Neural crest cell (in vitro differentiated cells): ENCODE measurements at regions not wholly inside any gene's neighbourhood (a gene's known extent, or its start where the extent isn't known, plus 50 kb on each side); places are given as distances from the start of the nearest gene placed in this dataset.

Experiments
- DNase-seq: peaks from one replicate; pipeline ENCODE4 v3.0.0; 2021; ENCODE audit warnings: low read depth, mixed read lengths, low spot score
- H3K27ac Mint-ChIP-seq: one replicate; pipeline ENCODE4 v1.8.0; 2021; ENCODE audit warnings: mild to moderate bottlenecking, mixed read lengths; ENCODE audit not compliant: unreplicated experiment
- H3K27me3 Mint-ChIP-seq: 2 replicates; pipeline ENCODE4 v1.8.0; 2021; ENCODE audit warnings: low read depth, mild to moderate bottlenecking, mixed read lengths
- H3K36me3 Mint-ChIP-seq: 2 replicates; pipeline ENCODE4 v1.8.0; 2021; ENCODE audit warnings: low read depth, mild to moderate bottlenecking, mixed read lengths
- H3K4me1 Mint-ChIP-seq: 2 replicates; pipeline ENCODE4 v1.8.0; 2021; ENCODE audit warnings: mixed read lengths
- H3K4me3 Mint-ChIP-seq: one replicate; pipeline ENCODE4 v1.8.0; 2021; ENCODE audit warnings: mild to moderate bottlenecking, mixed read lengths
- H3K9me3 Mint-ChIP-seq: 2 replicates; pipeline ENCODE4 v1.8.0; 2021; ENCODE audit warnings: mixed read lengths
- CTCF ChIP-seq: fragments of 200-600 bp; sonication (generic); conservative IDR thresholded peaks from 2 replicates; pipeline ENCODE4 v1.5.0; 2021; ENCODE audit warnings: antibody characterized with exemption, mild to moderate bottlenecking

GRCh38 chr12:86852451-86852850 lies 596.3 kb upstream of the MGAT4C start:
- no peaks in the 10 kb centered on the region for H3K9me3 Mint-ChIP-seq
- H3K27me3 Mint-ChIP-seq = no peaks in the 10 kb centered on the region
- no peaks in the 10 kb centered on the region for H3K4me1 Mint-ChIP-seq
- no peak overlapping the region for H3K4me3 Mint-ChIP-seq
- H3K36me3 Mint-ChIP-seq = no peaks in the 10 kb centered on the region
- no peak for DNase-seq
- H3K27ac Mint-ChIP-seq = no peak overlapping the region
- TF ChIP-seq CTCF = no peak

GRCh38 chr12:86838711-86839110 lies 582.5 kb upstream of the MGAT4C start:
- Mint-ChIP-seq H3K4me1 (no peaks in the 10 kb centered on the region), H3K36me3 (no peaks in the 10 kb centered on the region), H3K27ac (no peak overlapping the region), H3K4me3 (no peak overlapping the region), H3K9me3 (no peaks in the 10 kb centered on the region), H3K27me3 (no peaks in the 10 kb centered on the region)
- TF ChIP-seq CTCF = no peak
- DNase-seq = no peak

- DNase-seq = no peak
- no peaks in the 10 kb centered on the region for H3K9me3 Mint-ChIP-seq
- H3K27ac Mint-ChIP-seq = no peak overlapping the region
- H3K4me3 Mint-ChIP-seq = no peak overlapping the region
- TF ChIP-seq CTCF = no peak
- no peaks in the 10 kb centered on the region for H3K27me3 Mint-ChIP-seq
- H3K4me1 Mint-ChIP-seq = no peaks in the 10 kb centered on the region
- no peaks in the 10 kb centered on the region for H3K36me3 Mint-ChIP-seq
Measured at GRCh38 chr12:86838260-86838659, 582.1 kb upstream of the MGAT4C start.

- Mint-ChIP-seq H3K4me3 (no peak overlapping the region), H3K36me3 (no peaks in the 10 kb centered on the region), H3K4me1 (no peaks in the 10 kb centered on the region), H3K9me3 (no peaks in the 10 kb centered on the region), H3K27me3 (no peaks in the 10 kb centered on the region), H3K27ac (no peak overlapping the region)
- no peak for TF ChIP-seq CTCF
- DNase-seq = no peak
Measured at GRCh38 chr12:86837246-86837645, 581.1 kb upstream of the MGAT4C start.

DNA sequence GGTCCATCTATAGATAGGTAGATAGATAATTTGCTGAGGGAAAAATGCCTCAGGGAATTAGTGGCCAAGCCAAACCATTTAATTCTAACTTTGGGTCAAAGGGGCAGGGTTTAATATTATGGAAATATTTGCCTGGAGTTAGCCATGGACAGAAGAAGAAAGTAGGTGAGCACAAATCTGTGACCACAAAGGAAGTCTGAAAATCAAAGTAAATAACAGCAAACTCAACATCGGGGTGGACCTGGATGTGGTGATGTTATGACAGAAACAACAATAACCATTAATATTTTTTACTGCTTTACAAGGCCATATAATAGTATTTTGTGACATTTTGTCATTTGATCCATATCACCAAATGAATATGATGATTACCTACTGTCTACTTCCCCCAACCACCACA lies 578.0 kb upstream of the MGAT4C start:
- Mint-ChIP-seq H3K27ac (no peak overlapping the region), H3K27me3 (no peaks in the 10 kb centered on the region), H3K4me1 (no peaks in the 10 kb centered on the region), H3K4me3 (no peak overlapping the region), H3K36me3 (no peaks in the 10 kb centered on the region), H3K9me3 (no peaks in the 10 kb centered on the region)
- TF ChIP-seq CTCF = no peak
- DNase-seq = no peak

GRCh38 chr12:86827409-86827808 lies 571.2 kb upstream of the MGAT4C start:
- H3K4me1 Mint-ChIP-seq = no peaks in the 10 kb centered on the region
- no peaks in the 10 kb centered on the region for H3K9me3 Mint-ChIP-seq
- no peaks in the 10 kb centered on the region for H3K36me3 Mint-ChIP-seq
- H3K27me3 Mint-ChIP-seq = no peaks in the 10 kb centered on the region
- no peak overlapping the region for H3K4me3 Mint-ChIP-seq
- TF ChIP-seq CTCF = no peak
- H3K27ac Mint-ChIP-seq = no peak overlapping the region
- DNase-seq = no peak
